Tibial nerve (tissue), 4 donors: ENCODE measurements at regions not wholly inside any gene's neighbourhood (a gene's known extent, or its start where the extent isn't known, plus 50 kb on each side); places are given as distances from the start of the nearest gene placed in this dataset.

Experiments
- CTCF ChIP-seq, 5 experiments: fragments of 200-600 bp in 3 of 5; fragments of 450-650 bp in 2 of 5; sonication (generic) in 3 of 5; IDR thresholded peaks; one replicate each; pipeline ENCODE4 v1.5.1; 2016 to 2019; ENCODE audit warnings: antibody characterized with exemption in 5 of 5, mild to moderate bottlenecking in 3 of 5, moderate library complexity in 2 of 5
- EP300 ChIP-seq, 2 donors: sonication (generic); formaldehyde crosslinking; IDR thresholded peaks; one replicate each; pipeline ENCODE4 v1.6.1; 2017; ENCODE audit warnings: antibody characterized with exemption in 2 of 2, mild to moderate bottlenecking in 1 of 2
- POLR2A ChIP-seq, 2 donors: fragments of 450-650 bp; IDR thresholded peaks; one replicate each; pipeline ENCODE4 v1.6.1; 2017; ENCODE audit warnings: antibody characterized with exemption in 2 of 2, mild to moderate bottlenecking in 2 of 2, moderate library complexity in 2 of 2

- TF ChIP-seq CTCF (IDR thresholded peaks at IDR 0.05): no peak
- no peak for TF ChIP-seq POLR2A (IDR thresholded peaks at IDR 0.05)
- no peak for TF ChIP-seq EP300 (IDR thresholded peaks at IDR 0.05)
Observed at GRCh38 chr18:72648481-72648960, 104.4 kb upstream of the CBLN2 start.
